ENCODE measurements at regions not wholly inside any gene's neighbourhood (a gene's known extent, or its start where the extent isn't known, plus 50 kb on each side); places are given as distances from the start of the nearest gene placed in this dataset.

- TF ChIP-seq CTCF (IDR thresholded peaks at IDR 0.05) = no peak
- no peak for TF ChIP-seq POLR2A (IDR thresholded peaks at IDR 0.05)
Observed at GRCh38 chr1:244948416-244948815, 84.1 kb upstream of the HNRNPU start.

Measured in Peyer's patch (tissue), 4 donors.